ENCODE measurements at regions not wholly inside any gene's neighbourhood (a gene's known extent, or its start where the extent isn't known, plus 50 kb on each side); places are given as distances from the start of the nearest gene placed in this dataset.
"Not testable (repeated sequence)": the region's sequence is repeated elsewhere in the genome, so short reads cannot be mapped to it uniquely, and the experiment has no call there.

- TF ChIP-seq, protein P1, sequence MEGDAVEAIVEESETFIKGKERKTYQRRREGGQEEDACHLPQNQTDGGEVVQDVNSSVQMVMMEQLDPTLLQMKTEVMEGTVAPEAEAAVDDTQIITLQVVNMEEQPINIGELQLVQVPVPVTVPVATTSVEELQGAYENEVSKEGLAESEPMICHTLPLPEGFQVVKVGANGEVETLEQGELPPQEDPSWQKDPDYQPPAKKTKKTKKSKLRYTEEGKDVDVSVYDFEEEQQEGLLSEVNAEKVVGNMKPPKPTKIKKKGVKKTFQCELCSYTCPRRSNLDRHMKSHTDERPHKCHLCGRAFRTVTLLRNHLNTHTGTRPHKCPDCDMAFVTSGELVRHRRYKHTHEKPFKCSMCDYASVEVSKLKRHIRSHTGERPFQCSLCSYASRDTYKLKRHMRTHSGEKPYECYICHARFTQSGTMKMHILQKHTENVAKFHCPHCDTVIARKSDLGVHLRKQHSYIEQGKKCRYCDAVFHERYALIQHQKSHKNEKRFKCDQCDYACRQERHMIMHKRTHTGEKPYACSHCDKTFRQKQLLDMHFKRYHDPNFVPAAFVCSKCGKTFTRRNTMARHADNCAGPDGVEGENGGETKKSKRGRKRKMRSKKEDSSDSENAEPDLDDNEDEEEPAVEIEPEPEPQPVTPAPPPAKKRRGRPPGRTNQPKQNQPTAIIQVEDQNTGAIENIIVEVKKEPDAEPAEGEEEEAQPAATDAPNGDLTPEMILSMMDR (IDR thresholded peaks at IDR 0.05; ENCODE audit: low read depth, low read length) = peak; percentile 16; the same call in 1 of the 2 replicates
- not testable (repeated sequence) for H3K27ac ChIP-seq; H3K9me3 ChIP-seq (ENCODE audit: severe bottlenecking); H3K36me3 ChIP-seq; H3K27me3 ChIP-seq (ENCODE audit: insufficient read depth, low read depth, severe bottlenecking)
- DNase-seq = peak; percentile 85
- H3K4me3 ChIP-seq (ENCODE audit: low read depth, low read length) = peak overlapping the region; percentile 54
These were observed 64.1 kb upstream of the GPR39 start for GRCh38 chr2:132352481-132353001.

GRCh38 chr2:132353380-132353779 lies 63.2 kb upstream of the GPR39 start:
- peak overlapping the region; percentile 54 for H3K4me3 ChIP-seq (ENCODE audit: low read depth, low read length)
- peak; percentile 77 for DNase-seq
- H3K27ac ChIP-seq = 0 out of 2 replicates have a peak overlapping the region, but pooled peaks have one; percentile 22
- H3K9me3 ChIP-seq (ENCODE audit: severe bottlenecking); H3K27me3 ChIP-seq (ENCODE audit: insufficient read depth, low read depth, severe bottlenecking); H3K36me3 ChIP-seq: not testable (repeated sequence)

- not testable (repeated sequence) for DNase-seq; H3K4me3 ChIP-seq (ENCODE audit: low read depth, low read length); H3K27ac ChIP-seq; H3K27me3 ChIP-seq (ENCODE audit: insufficient read depth, low read depth, severe bottlenecking); H3K36me3 ChIP-seq; H3K9me3 ChIP-seq (ENCODE audit: severe bottlenecking)
These were observed 55.6 kb upstream of the GPR39 start for GRCh38 chr2:132360964-132361363.

DNA sequence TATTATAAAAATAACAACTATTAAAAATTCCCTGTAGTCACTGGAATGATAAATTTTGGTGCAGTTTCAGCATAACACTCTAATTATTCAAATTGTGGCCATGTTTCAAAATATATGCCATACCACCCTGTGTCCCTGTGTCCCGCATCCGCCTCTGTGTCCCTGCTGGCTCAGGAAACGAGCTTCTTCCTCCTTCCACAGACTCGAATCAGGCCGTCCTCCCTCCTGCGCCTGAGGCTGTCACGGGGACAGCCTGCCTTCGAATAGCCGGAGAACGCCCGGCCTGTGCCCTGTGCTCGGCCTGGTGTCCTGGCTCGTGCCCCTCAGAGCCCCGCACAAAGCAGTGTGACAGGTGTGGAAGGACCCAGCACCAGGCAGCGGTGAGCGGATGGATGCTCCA lies 55.1 kb upstream of the GPR39 start:
- not testable (repeated sequence) for H3K27me3 ChIP-seq (ENCODE audit: insufficient read depth, low read depth, severe bottlenecking)

DNA sequence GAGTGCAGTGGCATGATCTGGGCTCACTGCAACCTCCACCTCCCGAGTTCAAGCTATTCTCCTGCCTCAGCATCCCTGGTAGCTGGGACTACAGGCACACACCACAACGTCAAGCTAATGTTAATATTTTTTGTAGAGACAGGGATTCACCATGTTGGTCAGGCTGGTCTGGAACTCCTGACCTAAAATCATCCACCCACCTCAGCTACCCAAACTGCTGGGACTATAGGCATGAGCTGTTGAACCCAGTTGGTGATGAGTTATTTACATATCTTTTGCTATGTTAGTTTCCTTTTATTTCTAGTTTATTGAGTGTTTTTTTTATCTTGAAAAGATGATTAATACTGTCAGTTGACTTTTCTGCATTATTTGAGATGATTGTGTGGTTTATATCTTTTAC lies 53.3 kb upstream of the GPR39 start:
- peaks cover 10% of the 10 kb centered on the region for H3K9me3 ChIP-seq (ENCODE audit: severe bottlenecking)
- not testable (repeated sequence) for DNase-seq; H3K27ac ChIP-seq; H3K36me3 ChIP-seq; H3K27me3 ChIP-seq (ENCODE audit: insufficient read depth, low read depth, severe bottlenecking); H3K4me3 ChIP-seq (ENCODE audit: low read depth, low read length)

More for the DNA sequence above, 55.1 kb upstream of the GPR39 start:
- not testable (repeated sequence) for H3K27ac ChIP-seq; H3K36me3 ChIP-seq; DNase-seq; H3K4me3 ChIP-seq (ENCODE audit: low read depth, low read length)
- peaks cover 10% of the 10 kb centered on the region for H3K9me3 ChIP-seq (ENCODE audit: severe bottlenecking)

GRCh38 chr2:132365963-132366362 lies 50.6 kb upstream of the GPR39 start:
- H3K4me3 ChIP-seq (ENCODE audit: low read depth, low read length); H3K27ac ChIP-seq; H3K36me3 ChIP-seq; DNase-seq; H3K27me3 ChIP-seq (ENCODE audit: insufficient read depth, low read depth, severe bottlenecking): not testable (repeated sequence)
- peaks cover 10% of the 10 kb centered on the region for H3K9me3 ChIP-seq (ENCODE audit: severe bottlenecking)

DNA sequence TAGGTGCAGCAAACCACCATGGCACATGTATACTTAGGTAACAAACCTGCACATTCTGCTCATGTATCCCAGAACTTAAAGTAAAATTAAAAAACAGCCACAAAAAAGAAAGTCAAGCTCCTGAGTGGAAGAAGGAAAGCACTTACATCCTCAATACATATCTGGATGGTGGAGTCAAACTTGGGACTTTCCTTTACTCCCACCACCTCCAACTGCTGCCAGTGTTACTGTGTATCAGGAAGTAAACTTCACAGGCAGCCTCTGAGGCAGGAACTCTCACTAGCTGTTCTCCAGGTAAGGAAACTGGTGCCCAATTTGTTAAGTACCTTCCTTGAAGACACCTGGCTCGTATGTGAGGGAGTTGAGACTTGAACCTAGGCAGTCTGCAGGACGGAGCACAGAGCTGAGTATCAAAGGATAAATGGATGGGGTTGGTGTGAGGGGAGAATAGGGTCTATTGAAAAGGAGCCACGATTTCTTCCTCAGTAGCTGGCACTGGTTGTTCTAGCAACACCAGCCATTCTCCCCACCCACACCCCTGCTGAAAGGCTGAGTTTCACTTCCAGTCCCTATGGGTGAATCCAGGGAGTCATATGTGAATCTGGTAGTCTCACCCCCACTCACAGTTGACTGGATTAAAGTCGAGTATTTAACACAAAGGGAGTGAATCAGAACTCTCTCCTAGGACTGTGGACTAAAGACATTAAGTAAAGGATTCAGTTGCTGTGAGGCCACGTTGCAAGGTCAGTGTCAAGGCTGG lies 50.0 kb upstream of the GPR39 start:
- no peak for DNase-seq
- no peak overlapping the region for H3K4me3 ChIP-seq (ENCODE audit: low read depth, low read length)
- TF ChIP-seq, protein P1 (IDR thresholded peaks at IDR 0.05; ENCODE audit: low read depth, low read length) = no peak
- no peaks in the 10 kb centered on the region for H3K36me3 ChIP-seq
- H3K27ac ChIP-seq = no peak overlapping the region
- peaks cover 10% of the 10 kb centered on the region for H3K9me3 ChIP-seq (ENCODE audit: severe bottlenecking)
- no peaks in the 10 kb centered on the region for H3K27me3 ChIP-seq (ENCODE audit: insufficient read depth, low read depth, severe bottlenecking)
